ENCODE measurements at regions not wholly inside any gene's neighbourhood (a gene's known extent, or its start where the extent isn't known, plus 50 kb on each side); places are given as distances from the start of the nearest gene placed in this dataset.
A peak's percentile ranks its signal among the peaks of the same experiment; 100 is the strongest.

DNA sequence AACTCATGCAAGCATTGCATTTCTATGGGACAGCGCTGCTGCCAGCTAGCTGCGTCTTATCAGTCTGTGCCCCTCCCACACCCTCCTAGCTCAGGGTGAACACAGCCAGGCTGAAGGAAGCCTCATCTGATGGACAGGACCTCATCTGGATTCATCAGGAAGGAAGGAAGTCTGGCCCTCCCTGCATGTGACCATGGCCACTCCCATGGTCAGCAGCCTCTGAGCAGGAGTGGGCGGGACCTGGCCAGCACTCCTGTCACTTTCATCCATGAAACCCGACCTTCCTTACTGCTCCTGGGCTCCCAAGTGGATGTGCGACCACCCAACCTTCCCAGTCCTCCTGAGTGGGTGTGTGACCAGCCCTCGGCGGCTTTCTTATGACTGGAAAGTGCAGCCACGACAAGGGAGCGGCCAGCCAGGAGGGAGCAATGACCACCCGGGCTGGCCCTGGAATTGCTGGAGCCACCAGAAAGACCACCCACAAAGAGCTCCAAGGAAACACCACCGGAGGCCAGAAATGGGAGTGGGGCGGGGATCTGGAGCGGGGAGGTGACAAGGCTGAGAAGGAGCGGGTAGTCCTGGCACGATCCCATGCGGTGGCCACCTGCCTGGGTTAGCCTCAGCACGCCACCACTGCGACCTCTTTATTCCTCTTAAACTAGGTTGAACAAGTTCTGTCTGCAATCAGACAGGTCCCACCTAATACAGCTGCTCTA is 241.2 kb downstream of the TTLL2 start:
- Histone ChIP-seq H3K36me3 (no peaks in the 10 kb centered on the region), H3K27ac (peak overlapping the region in 6 of 10 donors; percentile 23 to 67 (median 34)), H3K9me3 (no peaks in the 10 kb centered on the region), H3K4me1 (peaks cover 14 to 28% (median 22%) of the 10 kb centered on the region in 9 donors), H3K27me3 (no peaks in the 10 kb centered on the region), H3K4me3 (peak overlapping the region in 7 of 10 donors; percentile 6 to 27 (median 19))
- ATAC-seq (peak; percentile 70 to 91 (median 89)), DNase-seq (peak; percentile 52)
- 53 to 55% methylated on average over 18 of the region's 18 CpGs for WGBS, 2 donors
- TF ChIP-seq, protein P1, sequence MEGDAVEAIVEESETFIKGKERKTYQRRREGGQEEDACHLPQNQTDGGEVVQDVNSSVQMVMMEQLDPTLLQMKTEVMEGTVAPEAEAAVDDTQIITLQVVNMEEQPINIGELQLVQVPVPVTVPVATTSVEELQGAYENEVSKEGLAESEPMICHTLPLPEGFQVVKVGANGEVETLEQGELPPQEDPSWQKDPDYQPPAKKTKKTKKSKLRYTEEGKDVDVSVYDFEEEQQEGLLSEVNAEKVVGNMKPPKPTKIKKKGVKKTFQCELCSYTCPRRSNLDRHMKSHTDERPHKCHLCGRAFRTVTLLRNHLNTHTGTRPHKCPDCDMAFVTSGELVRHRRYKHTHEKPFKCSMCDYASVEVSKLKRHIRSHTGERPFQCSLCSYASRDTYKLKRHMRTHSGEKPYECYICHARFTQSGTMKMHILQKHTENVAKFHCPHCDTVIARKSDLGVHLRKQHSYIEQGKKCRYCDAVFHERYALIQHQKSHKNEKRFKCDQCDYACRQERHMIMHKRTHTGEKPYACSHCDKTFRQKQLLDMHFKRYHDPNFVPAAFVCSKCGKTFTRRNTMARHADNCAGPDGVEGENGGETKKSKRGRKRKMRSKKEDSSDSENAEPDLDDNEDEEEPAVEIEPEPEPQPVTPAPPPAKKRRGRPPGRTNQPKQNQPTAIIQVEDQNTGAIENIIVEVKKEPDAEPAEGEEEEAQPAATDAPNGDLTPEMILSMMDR (IDR thresholded peaks at IDR 0.05) = no peak
- intact Hi-C loops (cut with DNase I) = no loop called here

DNA sequence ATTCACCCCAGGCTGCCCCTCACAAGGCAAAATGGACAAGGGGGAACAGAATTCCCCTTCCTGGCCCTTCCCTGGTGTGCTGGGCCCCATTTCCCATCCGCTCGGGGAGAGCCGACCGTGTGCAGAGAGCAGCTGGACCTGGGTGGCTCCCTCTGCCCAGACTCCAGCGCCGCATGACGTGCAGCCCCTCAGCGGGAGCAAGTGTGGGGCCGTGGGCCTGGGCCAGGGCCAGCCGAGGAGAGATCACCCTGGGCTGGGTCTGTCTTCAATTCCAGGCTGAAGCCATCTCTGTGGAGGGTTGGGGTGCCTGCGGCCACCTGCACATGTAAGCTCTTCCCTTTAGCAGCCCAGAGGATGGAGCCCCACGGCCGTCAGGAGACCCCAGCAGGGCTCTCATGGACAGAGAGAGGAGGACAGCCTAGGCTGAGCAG is 241.8 kb downstream of the TTLL2 start:
- Histone ChIP-seq H3K9me3 (no peaks in the 10 kb centered on the region), H3K27ac (peak overlapping the region in 3 of 10 donors; percentile 35 to 67 (median 63)), H3K4me3 (no peak overlapping the region), H3K27me3 (no peaks in the 10 kb centered on the region), H3K4me1 (peaks cover 14 to 28% (median 22%) of the 10 kb centered on the region in 9 donors), H3K36me3 (no peaks in the 10 kb centered on the region)
- TF ChIP-seq, protein P1 (IDR thresholded peaks at IDR 0.05) = no peak
- peak in 6 of 8 donors; percentile 19 to 44 (median 26) for ATAC-seq
- 81 to 84% methylated on average over 13 of the region's 13 CpGs for WGBS, 2 donors
- peak in 1 of 2 donors; percentile 33 for DNase-seq
- intact Hi-C loops (cut with DNase I) = no loop called here

DNA sequence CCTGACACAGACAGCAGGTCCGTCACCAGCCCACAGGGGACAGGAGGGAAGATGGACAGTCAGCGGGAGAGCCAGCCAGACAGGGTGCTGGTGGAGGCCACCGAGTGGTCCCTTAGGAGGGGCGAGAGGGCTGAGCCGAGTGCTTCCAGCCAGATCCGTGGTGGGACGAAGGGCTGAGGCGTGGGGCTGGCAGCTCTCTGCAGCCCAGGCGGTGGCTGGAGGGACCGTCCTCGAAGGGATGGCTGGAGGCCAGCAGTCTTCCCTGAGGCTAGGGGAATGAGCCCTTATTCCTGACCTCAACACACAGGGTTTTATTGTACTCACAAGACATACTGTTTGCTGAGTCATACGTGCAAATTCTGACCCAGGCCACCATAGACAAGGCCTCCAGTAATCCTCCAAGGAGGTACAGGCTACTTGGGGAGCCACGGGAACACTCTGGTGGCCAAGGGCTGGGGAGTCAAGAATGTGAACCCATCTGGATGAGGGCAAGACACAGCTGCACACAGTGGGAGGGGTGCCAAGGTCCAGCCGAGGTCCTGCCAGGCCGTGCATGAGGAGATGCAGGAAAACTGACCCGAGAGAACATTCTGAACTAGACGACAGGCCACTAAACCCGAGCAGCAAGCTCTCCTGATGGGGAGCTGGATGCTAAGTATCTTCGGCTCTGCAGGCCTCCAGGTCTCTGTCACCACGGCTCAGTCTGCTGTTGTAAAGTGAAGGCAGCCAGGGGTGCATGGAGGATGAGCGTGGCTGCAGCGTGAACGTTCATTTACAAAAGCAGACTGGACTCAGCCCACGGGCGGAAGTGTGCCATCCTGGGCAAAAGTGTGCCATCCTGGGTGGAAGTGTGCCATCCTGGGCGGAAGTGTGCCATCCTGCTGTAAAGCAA is 242.5 kb downstream of the TTLL2 start:
- H3K27ac ChIP-seq = peak overlapping the region in 3 of 10 donors; percentile 35 to 67 (median 63)
- H3K36me3 ChIP-seq = no peaks in the 10 kb centered on the region
- H3K27me3 ChIP-seq = no peaks in the 10 kb centered on the region
- WGBS, 2 donors = 78 to 83% methylated on average over 26 of the region's 26 CpGs
- DNase-seq (peak in 1 of 2 donors; percentile 62), ATAC-seq (peak in 7 of 8 donors; percentile 17 to 48 (median 25))
- intact Hi-C loops (cut with DNase I) = no loop called here
- H3K4me1 ChIP-seq = peaks cover 14 to 28% (median 22%) of the 10 kb centered on the region in 9 donors
- TF ChIP-seq, protein P1 (IDR thresholded peaks at IDR 0.05) = no peak
- no peaks in the 10 kb centered on the region for H3K9me3 ChIP-seq
- no peak overlapping the region for H3K4me3 ChIP-seq

GRCh38 chr6:167568407-167569024 is 243.6 kb downstream of the TTLL2 start:
- ATAC-seq (no peak), DNase-seq (no peak)
- no peak overlapping the region for H3K27ac ChIP-seq
- no peak overlapping the region for H3K4me3 ChIP-seq
- no peaks in the 10 kb centered on the region for H3K27me3 ChIP-seq
- H3K36me3 ChIP-seq = no peaks in the 10 kb centered on the region
- intact Hi-C loops (cut with DNase I) = no loop called here
- peaks cover 14 to 35% (median 27%) of the 10 kb centered on the region in 9 donors for H3K4me1 ChIP-seq
- no peaks in the 10 kb centered on the region for H3K9me3 ChIP-seq
- TF ChIP-seq, protein P1 (IDR thresholded peaks at IDR 0.05) = no peak
- 93 to 95% methylated on average over 18 of the region's 18 CpGs for WGBS, 2 donors
